ENCODE measurements at regions not wholly inside any gene's neighbourhood (a gene's known extent, or its start where the extent isn't known, plus 50 kb on each side); places are given as distances from the start of the nearest gene placed in this dataset.
"Not testable (repeated sequence)": the region's sequence is repeated elsewhere in the genome, so short reads cannot be mapped to it uniquely, and the experiment has no call there.

- peak; percentile 61 for DNase-seq
Measured at GRCh38 chr16:88274126-88274750, 108.5 kb upstream of the ZNF469 start.

GRCh38 chr16:88274847-88275246, 107.9 kb upstream of the ZNF469 start:
- peak; percentile 4 for DNase-seq

GRCh38 chr16:88275336-88276122, 107.2 kb upstream of the ZNF469 start:
- DNase-seq, result not testable (repeated sequence)

GRCh38 chr16:88276123-88276588, 106.6 kb upstream of the ZNF469 start:
- DNase-seq, result not testable (repeated sequence)

- DNase-seq, result no peak
Measured at GRCh38 chr16:88276591-88276990, 106.2 kb upstream of the ZNF469 start.

- no peak for DNase-seq
Measured at GRCh38 chr16:88279998-88280397, 102.8 kb upstream of the ZNF469 start.

GRCh38 chr16:88281858-88282563, 100.7 kb upstream of the ZNF469 start:
- no peak for DNase-seq

- DNase-seq, result peak; percentile 20
Measured at GRCh38 chr16:88282564-88283395, 100.0 kb upstream of the ZNF469 start.

GRCh38 chr16:88283596-88283995, 99.2 kb upstream of the ZNF469 start:
- no peak for DNase-seq

- no peak for DNase-seq
Measured at GRCh38 chr16:88284101-88284500, 98.7 kb upstream of the ZNF469 start.

GRCh38 chr16:88284626-88285513, 97.9 kb upstream of the ZNF469 start:
- DNase-seq, result no peak

- no peak for DNase-seq
Measured at GRCh38 chr16:88285514-88285822, 97.3 kb upstream of the ZNF469 start.

GRCh38 chr16:88286301-88286923, 96.3 kb upstream of the ZNF469 start:
- DNase-seq, result no peak

- peak; percentile 68 for DNase-seq
Measured at GRCh38 chr16:88287219-88287618, 95.5 kb upstream of the ZNF469 start.

- no peak for DNase-seq
Measured at GRCh38 chr16:88288303-88288702, 94.5 kb upstream of the ZNF469 start.

- no peak for DNase-seq
Measured at GRCh38 chr16:88289001-88289400, 93.8 kb upstream of the ZNF469 start.

- no peak for DNase-seq
Measured at GRCh38 chr16:88289561-88289960, 93.2 kb upstream of the ZNF469 start.

- peak; percentile 10 for DNase-seq
Measured at GRCh38 chr16:88289968-88290401, 92.8 kb upstream of the ZNF469 start.

GRCh38 chr16:88290850-88291830, 91.6 kb upstream of the ZNF469 start:
- DNase-seq, result no peak

All from OCI-M1 (cell line).